Neural cell (in vitro differentiated cells): ENCODE measurements at regions not wholly inside any gene's neighbourhood (a gene's known extent, or its start where the extent isn't known, plus 50 kb on each side); places are given as distances from the start of the nearest gene placed in this dataset.

Experiments
- CTCF ChIP-seq: fragments of 450-650 bp; IDR thresholded peaks from 2 replicates; pipeline ENCODE4 v1.5.1; 2014; ENCODE audit warnings: antibody characterized with exemption, mild to moderate bottlenecking, moderate library complexity; ENCODE audit not compliant: poor library complexity, severe bottlenecking
- EP300 ChIP-seq: fragments of 450-650 bp; conservative IDR thresholded peaks from 2 replicates; pipeline ENCODE4 v1.6.1; 2014; ENCODE audit warnings: antibody characterized with exemption, mild to moderate bottlenecking, moderate library complexity; ENCODE audit not compliant: poor library complexity, severe bottlenecking

- no peak for TF ChIP-seq EP300
- no peak for TF ChIP-seq CTCF
Measured at GRCh38 chr20:48194583-48194982, 409.3 kb upstream of the SULF2 start.
